ENCODE measurements at regions not wholly inside any gene's neighbourhood (a gene's known extent, or its start where the extent isn't known, plus 50 kb on each side); places are given as distances from the start of the nearest gene placed in this dataset.

DNA sequence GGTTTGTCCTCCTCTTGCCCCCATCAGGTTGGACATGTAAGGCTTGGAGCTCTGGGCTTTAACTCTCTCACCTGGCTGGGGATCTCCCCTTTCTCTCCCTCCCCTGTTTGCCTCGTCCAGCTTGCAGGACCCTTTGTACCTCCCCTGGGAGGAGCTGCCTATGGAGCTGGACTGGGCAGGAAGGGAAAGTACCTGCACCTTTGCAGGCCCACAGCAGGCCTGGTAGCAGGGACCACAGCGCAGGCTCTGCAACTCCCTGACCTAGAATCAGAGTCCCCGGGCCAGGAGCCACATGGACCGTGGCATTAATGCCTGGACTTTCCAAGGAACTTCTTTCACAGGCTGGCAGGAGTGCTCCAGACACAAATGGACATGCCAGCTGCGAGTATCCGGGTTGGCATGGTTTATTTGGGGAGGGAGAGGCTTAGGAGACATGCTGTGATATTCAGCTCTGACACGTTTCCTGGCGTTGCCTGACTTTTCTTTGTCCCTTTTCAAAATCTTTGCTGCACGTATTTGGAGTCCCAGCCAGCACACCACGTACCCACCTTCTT lies 268.5 kb upstream of the EXOC2 start:
- H3K4me1 Mint-ChIP-seq (ENCODE audit: low read depth, unreplicated experiment) = no peaks in the 10 kb centered on the region
- H3K27ac Mint-ChIP-seq (ENCODE audit: unreplicated experiment) = no peak overlapping the region
- CTCF ChIA-PET = no interaction called here
- intact Hi-C loops (cut with micrococcal nuclease; ENCODE audit: unreplicated experiment) = no loop called here
- no peaks in the 10 kb centered on the region for H3K36me3 Mint-ChIP-seq (ENCODE audit: insufficient read depth, unreplicated experiment)
- BruUV-seq (replicated peaks) = no TSS peak
- H3K9me3 Mint-ChIP-seq (ENCODE audit: low read depth, unreplicated experiment) = no peaks in the 10 kb centered on the region
- no peaks in the 10 kb centered on the region for H3K27me3 Mint-ChIP-seq (ENCODE audit: unreplicated experiment)
- H3K4me3 Mint-ChIP-seq (ENCODE audit: low read depth, unreplicated experiment) = no peak overlapping the region
- no peak for DNase-seq
- TF ChIP-seq, protein P1, sequence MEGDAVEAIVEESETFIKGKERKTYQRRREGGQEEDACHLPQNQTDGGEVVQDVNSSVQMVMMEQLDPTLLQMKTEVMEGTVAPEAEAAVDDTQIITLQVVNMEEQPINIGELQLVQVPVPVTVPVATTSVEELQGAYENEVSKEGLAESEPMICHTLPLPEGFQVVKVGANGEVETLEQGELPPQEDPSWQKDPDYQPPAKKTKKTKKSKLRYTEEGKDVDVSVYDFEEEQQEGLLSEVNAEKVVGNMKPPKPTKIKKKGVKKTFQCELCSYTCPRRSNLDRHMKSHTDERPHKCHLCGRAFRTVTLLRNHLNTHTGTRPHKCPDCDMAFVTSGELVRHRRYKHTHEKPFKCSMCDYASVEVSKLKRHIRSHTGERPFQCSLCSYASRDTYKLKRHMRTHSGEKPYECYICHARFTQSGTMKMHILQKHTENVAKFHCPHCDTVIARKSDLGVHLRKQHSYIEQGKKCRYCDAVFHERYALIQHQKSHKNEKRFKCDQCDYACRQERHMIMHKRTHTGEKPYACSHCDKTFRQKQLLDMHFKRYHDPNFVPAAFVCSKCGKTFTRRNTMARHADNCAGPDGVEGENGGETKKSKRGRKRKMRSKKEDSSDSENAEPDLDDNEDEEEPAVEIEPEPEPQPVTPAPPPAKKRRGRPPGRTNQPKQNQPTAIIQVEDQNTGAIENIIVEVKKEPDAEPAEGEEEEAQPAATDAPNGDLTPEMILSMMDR (IDR thresholded peaks at IDR 0.05; ENCODE audit: unreplicated experiment) = no peak

DNA sequence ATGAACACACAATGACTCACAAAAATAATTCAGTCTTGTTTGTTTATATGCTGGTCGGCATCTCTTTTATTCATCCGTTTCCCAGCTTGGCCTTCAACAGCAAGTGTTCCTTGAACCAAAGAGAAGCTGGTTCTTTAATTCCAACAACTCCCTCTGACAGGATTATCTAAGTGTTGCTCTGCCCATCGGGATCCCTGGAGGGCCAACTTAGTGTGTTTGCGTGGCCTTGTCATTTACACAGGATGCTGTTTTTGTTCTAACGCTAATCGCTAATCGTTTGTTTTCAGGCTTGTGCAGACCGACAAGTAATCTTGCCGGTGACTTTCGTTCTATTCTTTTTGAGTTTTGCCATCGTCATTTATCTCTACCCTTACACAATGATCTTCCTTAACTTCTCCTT lies 267.4 kb upstream of the EXOC2 start:
- Mint-ChIP-seq H3K27me3 (ENCODE audit: unreplicated experiment) (no peaks in the 10 kb centered on the region), H3K36me3 (ENCODE audit: insufficient read depth, unreplicated experiment) (no peaks in the 10 kb centered on the region), H3K27ac (ENCODE audit: unreplicated experiment) (no peak overlapping the region), H3K9me3 (ENCODE audit: low read depth, unreplicated experiment) (no peaks in the 10 kb centered on the region), H3K4me3 (ENCODE audit: low read depth, unreplicated experiment) (no peak overlapping the region), H3K4me1 (ENCODE audit: low read depth, unreplicated experiment) (peaks cover 3% of the 10 kb centered on the region)
- no peak for DNase-seq
- intact Hi-C loops (cut with micrococcal nuclease; ENCODE audit: unreplicated experiment) = no loop called here
- TF ChIP-seq, protein P1 (IDR thresholded peaks at IDR 0.05; ENCODE audit: unreplicated experiment) = no peak
- CTCF ChIA-PET = interaction anchor here (0.7 kb wide), 1 partner anchor 59 kb away, joined by 3 read pairs; no protein-coding TSS in a partner anchor
- no TSS peak for BruUV-seq (replicated peaks)

DNA sequence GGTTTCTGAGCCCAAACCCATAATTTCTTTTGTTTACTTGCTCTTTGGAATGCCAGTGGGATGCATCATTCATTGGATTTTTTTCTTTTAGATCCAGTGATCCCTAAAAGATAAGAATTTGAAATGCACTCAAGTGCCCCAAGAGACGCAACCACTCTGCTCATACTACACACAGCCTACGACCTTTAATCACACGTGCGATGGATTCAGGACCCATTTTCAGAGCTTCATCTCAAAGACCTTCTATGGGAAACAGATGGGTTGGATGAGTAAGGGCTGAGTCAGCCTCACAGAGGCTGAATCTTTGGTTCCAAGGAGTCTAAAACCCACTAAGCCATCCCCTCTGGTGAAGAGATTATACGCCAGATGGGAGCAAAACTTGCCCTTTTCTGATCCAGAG lies 265.5 kb upstream of the EXOC2 start:
- intact Hi-C loops (cut with micrococcal nuclease; ENCODE audit: unreplicated experiment) = no loop called here
- Mint-ChIP-seq H3K27me3 (ENCODE audit: unreplicated experiment) (no peaks in the 10 kb centered on the region), H3K27ac (ENCODE audit: unreplicated experiment) (no peak overlapping the region), H3K9me3 (ENCODE audit: low read depth, unreplicated experiment) (no peaks in the 10 kb centered on the region), H3K36me3 (ENCODE audit: insufficient read depth, unreplicated experiment) (no peaks in the 10 kb centered on the region), H3K4me3 (ENCODE audit: low read depth, unreplicated experiment) (no peak overlapping the region), H3K4me1 (ENCODE audit: low read depth, unreplicated experiment) (peaks cover 12% of the 10 kb centered on the region)
- no TSS peak for BruUV-seq (replicated peaks)
- CTCF ChIA-PET = interaction anchor here (1.0 kb wide), 1 partner anchor 13 kb away, joined by 3 read pairs; no protein-coding TSS in a partner anchor
- DNase-seq = no peak
- TF ChIP-seq, protein P1 (IDR thresholded peaks at IDR 0.05; ENCODE audit: unreplicated experiment) = no peak

DNA sequence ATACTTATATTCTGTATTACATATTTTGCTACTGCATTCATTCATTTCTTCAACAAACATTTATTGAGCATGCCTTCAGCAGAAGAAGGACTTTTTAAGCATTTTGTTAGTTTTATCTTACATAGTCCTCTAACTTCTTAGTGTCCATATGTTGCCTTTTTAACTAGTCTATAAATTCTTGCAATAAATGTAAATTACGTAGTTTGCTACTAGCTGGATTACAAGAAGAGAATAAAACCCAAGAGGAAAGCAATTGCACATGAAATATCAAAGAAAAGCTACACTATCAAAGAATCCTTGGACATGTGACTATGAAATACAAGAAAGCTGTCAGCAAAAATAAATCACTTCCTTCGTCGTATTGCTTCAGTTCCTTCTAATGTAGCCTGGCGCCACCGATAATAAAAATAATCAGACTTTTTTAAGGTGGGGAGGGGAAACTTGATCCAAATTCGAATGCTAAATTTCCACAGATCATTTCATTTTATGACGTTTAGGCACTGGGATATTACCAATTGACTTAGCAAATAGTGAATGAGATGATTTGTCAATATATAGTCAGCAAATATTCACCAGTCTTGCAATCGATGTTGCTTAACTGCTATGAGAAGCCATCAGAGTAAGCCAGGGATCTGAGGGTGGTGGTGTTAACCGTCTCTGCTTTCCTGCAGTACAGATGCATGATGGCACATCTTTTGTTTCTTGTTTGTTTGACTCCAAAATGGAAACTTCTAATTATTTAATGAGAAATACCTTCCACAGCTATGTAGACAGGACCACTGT lies 258.7 kb upstream of the EXOC2 start:
- Mint-ChIP-seq H3K4me3 (ENCODE audit: low read depth, unreplicated experiment) (no peak overlapping the region), H3K4me1 (ENCODE audit: low read depth, unreplicated experiment) (peaks cover 15% of the 10 kb centered on the region), H3K27me3 (ENCODE audit: unreplicated experiment) (no peaks in the 10 kb centered on the region), H3K36me3 (ENCODE audit: insufficient read depth, unreplicated experiment) (no peaks in the 10 kb centered on the region), H3K27ac (ENCODE audit: unreplicated experiment) (no peak overlapping the region), H3K9me3 (ENCODE audit: low read depth, unreplicated experiment) (no peaks in the 10 kb centered on the region)
- no peak for DNase-seq
- TF ChIP-seq, protein P1 (IDR thresholded peaks at IDR 0.05; ENCODE audit: unreplicated experiment) = no peak
- CTCF ChIA-PET = interaction anchor here (0.6 kb wide), 1 partner anchor 160 kb away, joined by 3 read pairs; no protein-coding TSS in a partner anchor
- intact Hi-C loops (cut with micrococcal nuclease; ENCODE audit: unreplicated experiment) = no loop called here
- BruUV-seq (replicated peaks) = no TSS peak
